ENCODE measurements at regions not wholly inside any gene's neighbourhood (a gene's known extent, or its start where the extent isn't known, plus 50 kb on each side); places are given as distances from the start of the nearest gene placed in this dataset.

DNA sequence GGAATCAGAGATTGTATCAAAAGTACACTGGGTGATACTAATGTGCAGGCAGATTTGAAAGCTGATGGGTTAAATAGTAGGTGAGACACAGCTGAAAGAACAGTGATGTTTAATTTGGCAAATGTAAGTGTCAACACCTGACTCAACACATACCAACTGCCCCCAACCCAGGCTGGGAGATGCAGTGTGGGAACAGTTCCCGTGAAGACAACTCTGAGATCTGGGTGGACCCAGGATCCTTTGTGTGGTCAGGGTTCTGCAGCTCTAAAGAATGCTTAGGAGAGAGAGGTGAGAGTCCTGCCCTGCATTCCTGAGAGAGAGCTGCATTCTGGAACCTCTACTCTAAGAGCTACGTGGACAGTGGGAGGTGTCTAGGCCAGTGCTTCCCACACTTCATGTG, 479.7 kb downstream of the RPS24 start:
- H3K4me2 ChIP-seq: no peak overlapping the region
- H3K9ac ChIP-seq: no peak overlapping the region
- no peak for TF ChIP-seq RAD21 (IDR thresholded peaks at IDR 0.05; ENCODE audit: low read length)
- TF ChIP-seq POLR2AphosphoS5 (IDR thresholded peaks at IDR 0.05; ENCODE audit: low read depth, low read length): no peak
- no peak for TF ChIP-seq SMC3 (IDR thresholded peaks at IDR 0.05; ENCODE audit: low read depth, low read length)
- no peak for TF ChIP-seq CHD2 (IDR thresholded peaks at IDR 0.05; ENCODE audit: low read length, partially characterized antibody)
- TF ChIP-seq, protein P1, sequence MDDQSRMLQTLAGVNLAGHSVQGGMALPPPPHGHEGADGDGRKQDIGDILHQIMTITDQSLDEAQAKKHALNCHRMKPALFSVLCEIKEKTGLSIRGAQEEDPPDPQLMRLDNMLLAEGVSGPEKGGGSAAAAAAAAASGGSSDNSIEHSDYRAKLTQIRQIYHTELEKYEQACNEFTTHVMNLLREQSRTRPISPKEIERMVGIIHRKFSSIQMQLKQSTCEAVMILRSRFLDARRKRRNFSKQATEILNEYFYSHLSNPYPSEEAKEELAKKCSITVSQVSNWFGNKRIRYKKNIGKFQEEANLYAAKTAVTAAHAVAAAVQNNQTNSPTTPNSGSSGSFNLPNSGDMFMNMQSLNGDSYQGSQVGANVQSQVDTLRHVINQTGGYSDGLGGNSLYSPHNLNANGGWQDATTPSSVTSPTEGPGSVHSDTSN (IDR thresholded peaks at IDR 0.05): no peak
- TF ChIP-seq, protein P2, sequence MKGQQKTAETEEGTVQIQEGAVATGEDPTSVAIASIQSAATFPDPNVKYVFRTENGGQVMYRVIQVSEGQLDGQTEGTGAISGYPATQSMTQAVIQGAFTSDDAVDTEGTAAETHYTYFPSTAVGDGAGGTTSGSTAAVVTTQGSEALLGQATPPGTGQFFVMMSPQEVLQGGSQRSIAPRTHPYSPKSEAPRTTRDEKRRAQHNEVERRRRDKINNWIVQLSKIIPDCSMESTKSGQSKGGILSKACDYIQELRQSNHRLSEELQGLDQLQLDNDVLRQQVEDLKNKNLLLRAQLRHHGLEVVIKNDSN (IDR thresholded peaks at IDR 0.05; ENCODE audit: borderline replicate concordance, low read depth): no peak
- TF ChIP-seq RXRA (IDR thresholded peaks at IDR 0.05; ENCODE audit: borderline replicate concordance, low read depth): no peak
- no peak for TF ChIP-seq EP300 (IDR thresholded peaks at IDR 0.05; ENCODE audit: borderline replicate concordance in 1 of 2, low read depth in 1 of 2, low read length in 1 of 2)
- TF ChIP-seq, protein P3, sequence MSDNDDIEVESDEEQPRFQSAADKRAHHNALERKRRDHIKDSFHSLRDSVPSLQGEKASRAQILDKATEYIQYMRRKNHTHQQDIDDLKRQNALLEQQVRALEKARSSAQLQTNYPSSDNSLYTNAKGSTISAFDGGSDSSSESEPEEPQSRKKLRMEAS (IDR thresholded peaks at IDR 0.05; ENCODE audit: low read depth): no peak
- TF ChIP-seq, protein P4, sequence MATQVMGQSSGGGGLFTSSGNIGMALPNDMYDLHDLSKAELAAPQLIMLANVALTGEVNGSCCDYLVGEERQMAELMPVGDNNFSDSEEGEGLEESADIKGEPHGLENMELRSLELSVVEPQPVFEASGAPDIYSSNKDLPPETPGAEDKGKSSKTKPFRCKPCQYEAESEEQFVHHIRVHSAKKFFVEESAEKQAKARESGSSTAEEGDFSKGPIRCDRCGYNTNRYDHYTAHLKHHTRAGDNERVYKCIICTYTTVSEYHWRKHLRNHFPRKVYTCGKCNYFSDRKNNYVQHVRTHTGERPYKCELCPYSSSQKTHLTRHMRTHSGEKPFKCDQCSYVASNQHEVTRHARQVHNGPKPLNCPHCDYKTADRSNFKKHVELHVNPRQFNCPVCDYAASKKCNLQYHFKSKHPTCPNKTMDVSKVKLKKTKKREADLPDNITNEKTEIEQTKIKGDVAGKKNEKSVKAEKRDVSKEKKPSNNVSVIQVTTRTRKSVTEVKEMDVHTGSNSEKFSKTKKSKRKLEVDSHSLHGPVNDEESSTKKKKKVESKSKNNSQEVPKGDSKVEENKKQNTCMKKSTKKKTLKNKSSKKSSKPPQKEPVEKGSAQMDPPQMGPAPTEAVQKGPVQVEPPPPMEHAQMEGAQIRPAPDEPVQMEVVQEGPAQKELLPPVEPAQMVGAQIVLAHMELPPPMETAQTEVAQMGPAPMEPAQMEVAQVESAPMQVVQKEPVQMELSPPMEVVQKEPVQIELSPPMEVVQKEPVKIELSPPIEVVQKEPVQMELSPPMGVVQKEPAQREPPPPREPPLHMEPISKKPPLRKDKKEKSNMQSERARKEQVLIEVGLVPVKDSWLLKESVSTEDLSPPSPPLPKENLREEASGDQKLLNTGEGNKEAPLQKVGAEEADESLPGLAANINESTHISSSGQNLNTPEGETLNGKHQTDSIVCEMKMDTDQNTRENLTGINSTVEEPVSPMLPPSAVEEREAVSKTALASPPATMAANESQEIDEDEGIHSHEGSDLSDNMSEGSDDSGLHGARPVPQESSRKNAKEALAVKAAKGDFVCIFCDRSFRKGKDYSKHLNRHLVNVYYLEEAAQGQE (IDR thresholded peaks at IDR 0.05; ENCODE audit: low read depth, low read length): no peak
- no peak for TF ChIP-seq EZH2phosphoT487 (IDR thresholded peaks at IDR 0.05; ENCODE audit: borderline replicate concordance, low read depth)
- TF ChIP-seq FOSL2 (IDR thresholded peaks at IDR 0.05; ENCODE audit: borderline replicate concordance, low read depth): no peak
- TF ChIP-seq TEAD4 (IDR thresholded peaks at IDR 0.05; ENCODE audit: borderline replicate concordance, insufficient read depth): no peak
- TF ChIP-seq NFIC (IDR thresholded peaks at IDR 0.05; ENCODE audit: borderline replicate concordance): no peak
- TF ChIP-seq TCF12 (IDR thresholded peaks at IDR 0.05): no peak
- no peak for TF ChIP-seq ELF1 (IDR thresholded peaks at IDR 0.05)
- TF ChIP-seq MXI1 (IDR thresholded peaks at IDR 0.05; ENCODE audit: low read depth, low read length): no peak
- no peaks in the 10 kb centered on the region for H3K79me2 ChIP-seq (ENCODE audit: insufficient read depth)
- CTCF ChIA-PET: interaction anchor here (1.6 kb wide), 1 partner anchor 684 kb away, joined by 3 read pairs; no protein-coding TSS in a partner anchor
- H3K36me3 ChIP-seq (replicated peaks in 1 of 2; ENCODE audit: control insufficient read depth in 1 of 2, insufficient read depth in 2 of 2, low read length in 1 of 2): no peaks in the 10 kb centered on the region
- no peak overlapping the region for H3K4me3 ChIP-seq (ENCODE audit: low read depth in 2 of 2, low read length in 1 of 2)
- 73% methylated on average over 2 of the region's 2 CpGs for WGBS (ENCODE audit: low lambda C conversion rate)
- no peak overlapping the region for H2AFZ ChIP-seq (ENCODE audit: low read depth)
- DNase-seq: no peak
- POLR2A ChIA-PET: no interaction called here
- no peaks in the 10 kb centered on the region for H4K20me1 ChIP-seq (ENCODE audit: insufficient read depth)
- H3F3A ChIP-seq (replicated peaks; ENCODE audit: insufficient read depth): no peaks in the 10 kb centered on the region
- H3K9me2 ChIP-seq: no peaks in the 10 kb centered on the region
- H3K27me3 ChIP-seq (ENCODE audit: insufficient read depth): no peaks in the 10 kb centered on the region
- no peaks in the 10 kb centered on the region for H3K9me3 ChIP-seq
- H3K27ac ChIP-seq (ENCODE audit: low read depth in 2 of 2, low read length in 1 of 2): no peak overlapping the region
- H3K4me1 ChIP-seq (ENCODE audit: control insufficient read depth in 1 of 2, insufficient read depth in 2 of 2, low read depth in 1 of 2, low read length in 1 of 2): peaks cover 0 to 50% of the 10 kb centered on the region in 2 experiments; a peak in 1 of 4 replicates
